ENCODE measurements at regions not wholly inside any gene's neighbourhood (a gene's known extent, or its start where the extent isn't known, plus 50 kb on each side); places are given as distances from the start of the nearest gene placed in this dataset.

GRCh38 chr11:69372589-69373250, 78.8 kb downstream of the MYEOV start:
- H3K27me3 Mint-ChIP-seq: no peaks in the 10 kb centered on the region
- H3K27ac Mint-ChIP-seq: no peak overlapping the region
- H3K36me3 Mint-ChIP-seq: no peaks in the 10 kb centered on the region
- H3K4me1 Mint-ChIP-seq: no peaks in the 10 kb centered on the region
- H3K4me3 Mint-ChIP-seq: no peak overlapping the region
- no peaks in the 10 kb centered on the region for H3K9me3 Mint-ChIP-seq

- Mint-ChIP-seq H3K9me3 (no peaks in the 10 kb centered on the region), H3K27ac (no peak overlapping the region), H3K27me3 (no peaks in the 10 kb centered on the region), H3K4me3 (no peak overlapping the region), H3K4me1 (no peaks in the 10 kb centered on the region), H3K36me3 (no peaks in the 10 kb centered on the region)
Observed at GRCh38 chr11:69373251-69373635, 79.3 kb downstream of the MYEOV start.

GRCh38 chr11:69374110-69374945, 80.4 kb downstream of the MYEOV start:
- H3K4me3 Mint-ChIP-seq: no peak overlapping the region
- H3K27ac Mint-ChIP-seq: no peak overlapping the region
- H3K9me3 Mint-ChIP-seq: no peaks in the 10 kb centered on the region

GRCh38 chr11:69374946-69375310, 81.0 kb downstream of the MYEOV start:
- Mint-ChIP-seq H3K36me3 (no peaks in the 10 kb centered on the region), H3K4me3 (no peak overlapping the region), H3K27ac (no peak overlapping the region), H3K9me3 (no peaks in the 10 kb centered on the region), H3K27me3 (no peaks in the 10 kb centered on the region), H3K4me1 (no peaks in the 10 kb centered on the region)

More at GRCh38 chr11:69374110-69374945, 80.4 kb downstream of the MYEOV start:
- Mint-ChIP-seq H3K4me1 (no peaks in the 10 kb centered on the region), H3K27me3 (no peaks in the 10 kb centered on the region), H3K36me3 (no peaks in the 10 kb centered on the region)

GRCh38 chr11:69375316-69376154, 81.6 kb downstream of the MYEOV start:
- Mint-ChIP-seq H3K4me3 (no peak overlapping the region), H3K36me3 (no peaks in the 10 kb centered on the region), H3K27ac (peak overlapping the region; percentile 19), H3K4me1 (no peaks in the 10 kb centered on the region), H3K27me3 (no peaks in the 10 kb centered on the region), H3K9me3 (no peaks in the 10 kb centered on the region)

GRCh38 chr11:69376155-69377028, 82.4 kb downstream of the MYEOV start:
- no peaks in the 10 kb centered on the region for H3K4me1 Mint-ChIP-seq
- H3K27ac Mint-ChIP-seq: no peak overlapping the region
- H3K36me3 Mint-ChIP-seq: no peaks in the 10 kb centered on the region
- no peaks in the 10 kb centered on the region for H3K9me3 Mint-ChIP-seq
- no peaks in the 10 kb centered on the region for H3K27me3 Mint-ChIP-seq
- H3K4me3 Mint-ChIP-seq: no peak overlapping the region

- Mint-ChIP-seq H3K27ac (no peak overlapping the region), H3K4me3 (no peak overlapping the region), H3K9me3 (no peaks in the 10 kb centered on the region), H3K4me1 (no peaks in the 10 kb centered on the region), H3K27me3 (no peaks in the 10 kb centered on the region), H3K36me3 (no peaks in the 10 kb centered on the region)
Observed at GRCh38 chr11:69377029-69377952, 83.3 kb downstream of the MYEOV start.

GRCh38 chr11:69377953-69378302, 84.0 kb downstream of the MYEOV start:
- Mint-ChIP-seq H3K27me3 (no peaks in the 10 kb centered on the region), H3K27ac (no peak overlapping the region), H3K4me3 (no peak overlapping the region), H3K9me3 (no peaks in the 10 kb centered on the region), H3K4me1 (no peaks in the 10 kb centered on the region), H3K36me3 (no peaks in the 10 kb centered on the region)

- Mint-ChIP-seq H3K4me3 (no peak overlapping the region), H3K27me3 (no peaks in the 10 kb centered on the region), H3K9me3 (no peaks in the 10 kb centered on the region), H3K27ac (no peak overlapping the region), H3K4me1 (no peaks in the 10 kb centered on the region), H3K36me3 (no peaks in the 10 kb centered on the region)
Observed at GRCh38 chr11:69378303-69379141, 84.6 kb downstream of the MYEOV start.

- Mint-ChIP-seq H3K4me3 (no peak overlapping the region), H3K36me3 (no peaks in the 10 kb centered on the region), H3K27me3 (no peaks in the 10 kb centered on the region), H3K4me1 (no peaks in the 10 kb centered on the region), H3K9me3 (no peaks in the 10 kb centered on the region), H3K27ac (no peak overlapping the region)
Observed at GRCh38 chr11:69380451-69380901, 86.5 kb downstream of the MYEOV start.

GRCh38 chr11:69380921-69381581, 87.1 kb downstream of the MYEOV start:
- H3K36me3 Mint-ChIP-seq: no peaks in the 10 kb centered on the region
- no peaks in the 10 kb centered on the region for H3K27me3 Mint-ChIP-seq
- H3K9me3 Mint-ChIP-seq: no peaks in the 10 kb centered on the region
- H3K4me3 Mint-ChIP-seq: no peak overlapping the region
- H3K4me1 Mint-ChIP-seq: no peaks in the 10 kb centered on the region
- H3K27ac Mint-ChIP-seq: no peak overlapping the region

GRCh38 chr11:69381681-69382130, 87.8 kb downstream of the MYEOV start:
- Mint-ChIP-seq H3K27ac (no peak overlapping the region), H3K9me3 (no peaks in the 10 kb centered on the region), H3K36me3 (no peaks in the 10 kb centered on the region), H3K4me1 (no peaks in the 10 kb centered on the region), H3K27me3 (no peaks in the 10 kb centered on the region), H3K4me3 (no peak overlapping the region)

All from activated naive CD4-positive, alpha-beta T cell treated with anti-CD3 and anti-CD28 coated beads, Interleukin-2, amount 50 U/mL, for 24 hours (primary cell).